ENCODE measurements at regions not wholly inside any gene's neighbourhood (a gene's known extent, or its start where the extent isn't known, plus 50 kb on each side); places are given as distances from the start of the nearest gene placed in this dataset.

DNA sequence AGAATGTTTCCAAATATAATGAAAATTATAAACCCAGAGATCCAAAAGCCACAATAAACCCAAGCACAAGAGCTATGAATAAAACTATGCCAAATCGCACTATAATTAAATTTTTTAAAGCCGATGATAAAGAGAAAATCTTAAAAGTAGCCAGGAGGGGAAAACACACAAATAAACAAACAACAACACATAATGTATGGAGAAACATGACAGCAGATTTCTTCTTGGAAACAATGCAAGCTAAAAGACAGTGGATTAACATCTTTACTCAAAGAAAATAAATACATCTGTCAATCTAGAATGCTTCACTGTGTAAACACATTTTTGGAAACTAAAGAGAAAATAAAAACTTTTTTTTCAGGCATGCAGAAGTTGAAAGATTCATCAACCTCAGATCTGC is 53.0 kb upstream of the SMOX start:
- DNase-seq (ENCODE audit: low spot score) (no peak), FAIRE-seq (no peak)

DNA sequence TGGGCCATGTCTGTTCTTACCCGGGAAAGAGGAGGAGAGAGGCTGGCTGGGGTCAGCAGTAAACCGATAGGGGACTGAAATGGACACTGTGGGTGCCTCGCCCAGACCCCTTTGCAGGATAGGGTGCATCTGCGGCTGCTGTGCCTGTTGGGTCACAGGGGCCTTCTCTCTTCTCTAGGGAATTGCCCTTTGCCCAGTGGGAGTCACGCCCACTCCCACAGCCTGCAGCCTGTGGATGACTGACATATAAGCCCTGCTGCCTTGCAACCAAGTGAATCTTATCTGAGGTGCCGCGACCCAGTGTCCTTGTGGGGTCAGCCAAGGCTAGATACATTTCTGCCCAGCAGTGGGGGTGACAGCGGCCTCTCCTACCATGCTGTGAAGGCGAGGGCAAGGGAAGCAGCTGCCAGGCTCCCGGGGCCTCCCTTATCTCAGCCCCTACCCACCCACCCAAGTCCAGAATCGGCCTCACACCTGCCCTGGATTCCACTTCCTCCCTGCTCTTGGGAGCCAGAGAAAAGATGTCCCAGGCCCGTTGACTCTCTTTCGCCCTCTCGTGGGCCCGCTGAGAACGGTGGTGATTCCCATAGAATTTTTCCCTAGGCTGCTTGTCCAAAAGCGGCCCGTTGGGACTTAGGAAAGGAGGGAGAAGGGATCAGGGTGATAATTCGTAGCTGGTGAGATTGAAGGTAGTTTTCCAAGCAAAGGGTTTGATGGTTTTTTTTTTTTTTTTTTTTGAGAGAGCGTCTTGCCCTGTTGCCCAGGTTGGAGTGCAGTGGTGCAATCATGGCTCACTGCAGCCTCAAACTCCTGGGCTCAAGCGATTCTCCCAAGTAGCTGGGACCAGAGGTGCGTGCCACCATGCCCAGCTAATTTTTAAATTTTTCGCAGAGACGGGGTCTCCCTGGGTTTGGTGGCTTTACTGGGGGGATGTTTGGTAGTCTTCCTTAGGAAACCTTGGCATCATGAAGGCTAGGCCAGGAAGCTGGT is 56.8 kb upstream of the SMOX start:
- no peak for FAIRE-seq

GRCh38 chr20:4090756-4091489 is 57.7 kb upstream of the SMOX start:
- DNase-seq (ENCODE audit: low spot score) (no peak), FAIRE-seq (no peak)

More for the DNA sequence above, 56.8 kb upstream of the SMOX start:
- DNase-seq (ENCODE audit: low spot score) = peak; percentile 76

- no peak for DNase-seq (ENCODE audit: low spot score)
Observed at GRCh38 chr20:4089756-4090487, 58.7 kb upstream of the SMOX start.

GRCh38 chr20:4088766-4089165 is 59.9 kb upstream of the SMOX start:
- FAIRE-seq = no peak
- DNase-seq (ENCODE audit: low spot score) = no peak

More at GRCh38 chr20:4089756-4090487, 58.7 kb upstream of the SMOX start:
- FAIRE-seq = no peak

DNA sequence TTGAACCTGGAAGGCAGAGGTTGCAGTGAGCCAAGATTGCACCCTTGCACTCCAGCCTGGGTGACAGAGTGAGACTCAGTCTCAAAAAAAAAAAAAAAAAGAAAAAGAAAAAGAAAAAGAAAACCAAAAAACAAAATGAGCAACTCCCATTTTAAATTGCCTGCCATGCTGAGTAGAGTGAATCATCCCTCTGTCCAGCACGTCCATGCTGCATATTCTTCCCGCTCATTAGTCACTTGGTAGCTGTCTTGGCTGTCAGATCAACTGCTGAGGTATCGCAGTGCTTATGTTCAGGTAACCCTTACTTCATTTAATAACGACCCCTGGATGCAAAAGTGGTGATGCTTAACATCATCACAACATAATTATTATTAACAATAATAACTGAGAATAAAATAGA is 60.7 kb upstream of the SMOX start:
- DNase-seq (ENCODE audit: low spot score) = no peak
- FAIRE-seq = no peak

DNA sequence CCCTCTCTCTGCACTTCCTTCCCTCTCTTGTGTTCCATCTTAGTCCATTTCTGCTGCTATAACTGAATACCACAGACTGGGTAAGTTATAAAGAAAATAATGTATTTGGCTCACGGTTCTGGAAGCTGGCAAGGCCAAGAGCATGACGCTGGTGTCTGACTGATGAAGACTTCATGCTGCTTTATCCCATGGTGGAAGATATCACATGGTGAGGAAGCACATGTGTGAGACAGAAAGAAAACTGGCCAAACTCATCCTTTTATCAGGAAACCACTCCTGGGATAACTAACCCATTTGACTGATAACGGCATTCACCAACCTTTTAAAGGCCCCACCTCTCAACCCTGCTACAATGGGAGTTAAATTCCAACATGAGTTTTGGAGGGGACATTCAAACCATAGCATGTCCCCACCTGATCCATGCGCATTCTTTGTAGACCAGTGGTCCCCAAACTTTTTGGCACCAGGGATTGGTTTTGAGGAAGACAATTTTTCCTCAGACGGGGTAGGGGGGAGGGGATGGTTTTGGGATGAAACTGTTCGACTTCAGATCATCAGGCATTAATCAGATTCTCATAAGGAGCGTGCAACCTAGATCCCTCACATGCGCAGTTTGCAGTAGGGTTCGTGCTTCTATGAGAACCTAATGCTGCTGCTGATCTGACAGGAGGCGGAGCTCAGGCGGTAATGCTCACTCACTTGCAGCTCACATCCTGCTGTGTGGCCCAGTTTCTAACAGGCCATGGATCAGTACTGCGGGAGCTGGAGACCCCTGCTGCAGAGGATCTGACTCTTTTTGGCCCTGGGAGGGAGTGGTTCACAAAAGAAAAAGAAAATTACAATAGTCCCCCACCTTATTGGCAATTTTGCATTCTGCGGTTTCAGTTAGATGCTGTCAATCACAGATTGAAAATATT is 61.6 kb upstream of the SMOX start:
- DNase-seq (ENCODE audit: low spot score) (no peak), FAIRE-seq (no peak)

DNA sequence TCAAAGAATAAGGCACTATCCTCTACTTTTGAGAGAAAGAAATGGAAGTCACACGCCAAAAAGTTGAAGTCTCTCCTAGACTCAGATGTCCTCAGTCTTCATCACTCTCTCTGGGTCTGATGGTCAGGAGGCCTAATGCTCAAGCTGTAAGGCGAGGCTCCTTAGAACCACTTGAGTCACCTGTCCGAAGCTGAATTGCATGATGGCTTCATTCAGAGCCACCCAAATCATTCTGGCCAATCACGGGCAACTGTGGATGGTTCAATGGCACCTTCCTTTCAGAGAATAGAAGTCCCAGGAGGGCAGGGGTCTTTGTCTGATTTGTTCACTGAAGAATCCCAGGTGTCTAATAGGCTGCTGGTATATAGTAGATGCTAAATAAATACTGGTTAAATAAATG is 63.9 kb upstream of the SMOX start:
- FAIRE-seq (no peak), DNase-seq (ENCODE audit: low spot score) (no peak)

- no peak for FAIRE-seq
- DNase-seq (ENCODE audit: low spot score) = no peak
Observed at GRCh38 chr20:4084096-4084495, 64.5 kb upstream of the SMOX start.

DNA sequence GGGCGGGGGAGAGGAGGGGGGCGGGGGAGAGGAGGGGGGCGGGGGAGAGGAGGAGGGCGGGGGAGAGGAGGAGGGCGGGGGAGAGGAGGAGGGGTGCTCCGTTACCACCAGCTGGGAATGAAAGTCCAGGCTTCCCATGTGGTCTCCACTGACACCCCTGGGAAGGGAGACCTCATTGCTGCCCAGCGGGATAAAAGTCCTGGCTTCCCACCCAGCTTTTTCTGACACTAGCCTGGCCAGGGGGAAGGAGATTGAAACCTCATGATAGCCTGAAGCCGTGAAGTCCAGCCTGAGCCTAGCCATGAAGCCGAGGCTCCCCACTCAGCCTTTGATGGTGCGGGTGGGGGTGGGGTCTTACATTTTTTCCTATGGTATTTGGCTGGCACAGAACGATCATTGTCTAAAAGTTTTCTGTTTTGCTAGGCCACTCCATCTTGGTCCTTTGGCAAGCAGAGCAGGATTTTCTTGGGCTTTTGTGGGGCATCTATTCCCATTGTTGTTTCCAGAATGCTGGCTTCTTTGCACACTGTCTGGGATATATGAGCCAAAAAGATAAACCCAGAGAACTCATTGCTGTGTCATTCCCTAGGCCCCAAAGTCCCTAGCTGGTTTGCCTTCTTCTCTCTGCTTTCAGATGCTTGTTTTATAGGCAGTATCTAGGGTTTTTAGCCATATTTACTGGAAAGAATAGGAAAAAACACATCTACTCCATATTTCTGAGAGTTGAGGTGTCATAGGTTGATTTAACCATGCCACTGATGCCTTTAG is 65.3 kb upstream of the SMOX start:
- DNase-seq (ENCODE audit: low spot score) = no peak
- no peak for FAIRE-seq

DNA sequence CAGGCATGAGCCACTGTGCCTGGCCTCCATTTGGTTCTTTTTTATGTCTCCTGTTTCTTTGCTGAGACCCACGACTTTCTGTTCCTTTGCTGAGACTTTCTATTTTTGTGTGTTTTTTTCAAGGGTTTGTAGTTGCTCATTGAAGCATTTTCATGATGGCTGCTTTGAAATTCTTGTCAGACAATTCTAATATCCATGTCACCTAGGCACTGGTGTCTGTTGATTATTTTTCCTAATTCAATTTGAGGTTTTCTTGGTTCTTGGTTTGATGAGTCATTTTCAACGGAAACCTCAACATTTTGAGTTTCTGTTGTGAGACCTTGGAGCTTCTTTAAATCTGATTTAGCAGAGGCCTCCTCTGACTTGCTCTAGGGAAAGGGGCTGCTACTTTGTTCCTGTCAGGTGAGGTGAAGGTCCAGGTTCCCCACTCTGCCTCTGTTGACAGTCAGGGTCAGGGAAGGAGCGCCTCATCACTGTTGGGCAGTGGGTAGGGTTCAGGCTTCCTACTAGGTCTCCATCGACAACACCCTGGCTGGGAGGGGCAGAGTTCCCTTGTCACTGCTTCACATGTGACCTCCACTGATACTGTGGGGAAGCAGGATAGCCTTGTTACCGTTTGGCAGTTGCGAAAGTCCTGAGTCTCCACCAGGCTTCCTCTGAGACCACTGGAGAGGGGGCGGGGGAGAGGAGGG is 66.1 kb upstream of the SMOX start:
- peak; percentile 85 for FAIRE-seq
- peak; percentile 61 for DNase-seq (ENCODE audit: low spot score)

GRCh38 chr20:4081421-4081820 is 66.1 kb upstream of the RNF24 start:
- DNase-seq (ENCODE audit: low spot score) = no peak
- no peak for FAIRE-seq

DNA sequence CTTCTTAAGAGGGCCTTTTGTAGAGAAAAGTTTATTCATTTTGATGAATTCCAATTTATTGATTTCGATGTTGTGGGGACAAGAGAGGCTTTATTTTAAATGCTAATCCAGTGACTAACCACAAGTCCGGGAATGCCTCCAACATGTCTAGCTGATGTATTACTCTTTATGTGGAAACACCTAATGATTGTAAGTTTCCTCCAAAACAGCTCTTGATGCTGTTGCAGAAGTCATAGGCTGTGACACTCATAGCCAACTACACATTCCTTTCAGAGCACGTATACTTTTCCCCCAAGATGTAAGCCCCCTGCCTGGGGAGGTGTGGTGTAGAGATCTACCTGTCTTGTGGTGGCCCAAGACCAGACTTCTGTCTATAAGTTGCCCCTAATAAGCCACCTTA is 61.3 kb upstream of the RNF24 start:
- DNase-seq (ENCODE audit: low spot score) = peak; percentile 63
- no peak for FAIRE-seq

DNA sequence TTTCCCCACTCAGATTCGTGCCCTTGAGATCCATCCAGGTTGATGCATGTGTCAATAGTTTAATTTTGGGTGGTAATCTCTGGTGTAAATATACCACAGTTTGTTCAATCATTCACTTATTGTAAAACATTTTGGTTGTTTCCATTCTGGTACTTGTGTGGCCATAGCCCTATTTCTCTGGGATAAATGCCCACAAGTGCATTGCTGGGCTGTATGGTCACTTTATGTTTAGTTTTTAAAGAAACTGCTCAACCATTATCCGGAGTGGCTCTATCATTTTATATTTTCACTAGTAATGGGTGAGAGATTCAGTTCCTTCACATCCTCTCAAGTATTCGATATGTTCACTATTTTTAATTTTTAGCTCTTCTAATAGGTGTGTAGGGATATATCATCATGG is 60.7 kb upstream of the RNF24 start:
- FAIRE-seq = no peak
- DNase-seq (ENCODE audit: low spot score) = no peak

GRCh38 chr20:4074877-4075455 is 59.6 kb upstream of the RNF24 start:
- DNase-seq (ENCODE audit: low spot score) (no peak), FAIRE-seq (no peak)

- FAIRE-seq (no peak), DNase-seq (ENCODE audit: low spot score) (no peak)
Observed at GRCh38 chr20:4073852-4074741, 58.7 kb upstream of the RNF24 start.

GRCh38 chr20:4071178-4071693 is 55.9 kb upstream of the RNF24 start:
- FAIRE-seq = no peak
- no peak for DNase-seq (ENCODE audit: low spot score)

Data from urothelium cell line (cell line).